Liver (tissue), 8 donors: ENCODE measurements at regions not wholly inside any gene's neighbourhood (a gene's known extent, or its start where the extent isn't known, plus 50 kb on each side); places are given as distances from the start of the nearest gene placed in this dataset.
"Not testable (repeated sequence)": the region's sequence is repeated elsewhere in the genome, so short reads cannot be mapped to it uniquely, and the experiment has no call there.

ENCODE experiments used
- DNase-seq: peaks from one replicate; pipeline ENCODE4 v3.0.0-alpha.2; 2017; ENCODE audit warnings: low spot score
- H3K27ac ChIP-seq, 2 donors: one replicate each; pipeline ENCODE4 v1.7.0; 2013; ENCODE audit warnings: inconsistent platforms in 2 of 2, low read length in 2 of 2, control low read depth in 1 of 2, low read depth in 1 of 2, mild to moderate bottlenecking in 1 of 2
- H3K27me3 ChIP-seq, 4 donors: one replicate each; pipeline versions ENCODE4 v1.6.1 to v1.7.0; 2013; ENCODE audit warnings: low read length in 3 of 4, inconsistent platforms in 1 of 4, mild to moderate bottlenecking in 1 of 4, moderate library complexity in 1 of 4; ENCODE audit not compliant: control insufficient read depth in 4 of 4, insufficient read depth in 4 of 4
- H3K36me3 ChIP-seq, 4 donors: one replicate each; pipeline versions ENCODE4 v1.6.1 to v1.7.0; 2013; ENCODE audit warnings: low read length in 3 of 4, mild to moderate bottlenecking in 3 of 4, low read depth in 1 of 4, moderate library complexity in 1 of 4; ENCODE audit not compliant: control insufficient read depth in 4 of 4, insufficient read depth in 3 of 4
- H3K4me1 ChIP-seq, 4 donors: one replicate each; pipeline versions ENCODE4 v1.6.1 to v1.7.0; 2013; ENCODE audit warnings: low read length in 3 of 4, mild to moderate bottlenecking in 3 of 4, moderate library complexity in 1 of 4; ENCODE audit not compliant: control insufficient read depth in 4 of 4, insufficient read depth in 4 of 4
- H3K4me3 ChIP-seq, 3 donors: one replicate each; pipeline versions ENCODE4 v1.6.1 to v1.7.0; 2013; ENCODE audit warnings: low read length in 3 of 3, control low read depth in 1 of 3, low read depth in 1 of 3, mild to moderate bottlenecking in 1 of 3
- H3K9ac ChIP-seq, 2 donors: one replicate each; pipeline ENCODE4 v1.7.0; 2013; ENCODE audit warnings: low read length in 2 of 2, mild to moderate bottlenecking in 2 of 2, moderate library complexity in 2 of 2, control low read depth in 1 of 2, low read depth in 1 of 2
- H3K9me3 ChIP-seq, 4 donors: one replicate each; pipeline versions ENCODE4 v1.6.1 to v1.7.0; 2013; ENCODE audit warnings: low read length in 3 of 4; ENCODE audit not compliant: control insufficient read depth in 4 of 4
- EGR1 ChIP-seq, 2 donors: IDR thresholded peaks; 2 replicates each; pipeline ENCODE4 v1.6.1; 2016 to 2018; ENCODE audit warnings: antibody characterized with exemption in 2 of 2, low read depth in 2 of 2
- FOXA1 ChIP-seq: IDR thresholded peaks from 2 replicates; pipeline ENCODE4 v1.6.1; 2016; ENCODE audit warnings: antibody characterized with exemption
- FOXA2 ChIP-seq: IDR thresholded peaks from 2 replicates; pipeline ENCODE4 v1.6.1; 2016; ENCODE audit warnings: antibody characterized with exemption
- GABPA ChIP-seq, 2 donors: IDR thresholded peaks in 1 of 2; conservative IDR thresholded peaks in 1 of 2; 2 replicates each; pipeline ENCODE4 v1.6.1; 2016; ENCODE audit warnings: antibody characterized with exemption in 2 of 2, mild to moderate bottlenecking in 1 of 2, moderate library complexity in 1 of 2
- HNF4A ChIP-seq, 2 donors: conservative IDR thresholded peaks; 2 replicates each; pipeline ENCODE4 v1.6.1; 2016; ENCODE audit warnings: antibody characterized with exemption in 2 of 2, mild to moderate bottlenecking in 2 of 2
- HNF4G ChIP-seq: IDR thresholded peaks from 2 replicates; pipeline ENCODE4 v1.6.1; 2016; ENCODE audit warnings: antibody characterized with exemption
- JUND ChIP-seq, 2 donors: IDR thresholded peaks; 2 replicates each; pipeline ENCODE4 v1.6.1; 2016; ENCODE audit warnings: antibody characterized with exemption in 2 of 2
- NR2F2 ChIP-seq: IDR thresholded peaks from 2 replicates; pipeline ENCODE4 v1.6.1; 2016; ENCODE audit warnings: antibody characterized with exemption
- RAD21 ChIP-seq, 2 donors: IDR thresholded peaks; 2 replicates each; pipeline ENCODE4 v1.6.1; 2016; ENCODE audit warnings: antibody characterized with exemption in 2 of 2, mild to moderate bottlenecking in 2 of 2
- REST ChIP-seq: IDR thresholded peaks from 2 replicates; pipeline ENCODE4 v1.6.1; 2016; ENCODE audit warnings: antibody characterized with exemption, mild to moderate bottlenecking
- RXRA ChIP-seq, 2 donors: IDR thresholded peaks; 2 replicates each; pipeline ENCODE4 v1.6.1; 2017 to 2018; ENCODE audit warnings: antibody characterized with exemption in 2 of 2, mild to moderate bottlenecking in 1 of 2
- SP1 ChIP-seq: IDR thresholded peaks from 2 replicates; pipeline ENCODE4 v1.6.1; 2018; ENCODE audit warnings: antibody characterized with exemption, mild to moderate bottlenecking
- TAF1 ChIP-seq: conservative IDR thresholded peaks from 2 replicates; pipeline ENCODE4 v1.6.1; 2016; ENCODE audit warnings: antibody characterized with exemption, mild to moderate bottlenecking
- YY1 ChIP-seq: IDR thresholded peaks from 2 replicates; pipeline ENCODE4 v1.6.1; 2016; ENCODE audit warnings: antibody characterized with exemption, mild to moderate bottlenecking
- WGBS: extraction: QIAGEN DNeasy Blood & Tissue Kit; methylation state at CpG from one replicate; pipeline ENCODE4 v1.1.7; 2013; 5-methylcytosine and 5-hydroxymethylcytosine counted together
- TF ChIP-seq, protein P1 (sequence below): fragments of 150-350 bp; IDR thresholded peaks from 2 replicates; pipeline ENCODE4 v1.5.1; 2017; ENCODE audit warnings: improper control_type of control experiment, low read depth, low read length; ENCODE audit not compliant: missing input control
- TF ChIP-seq, protein P2 (sequence below): IDR thresholded peaks from 2 replicates; pipeline ENCODE4 v1.6.1; 2016; ENCODE audit warnings: antibody characterized with exemption
- TF ChIP-seq, protein P3 (sequence below): IDR thresholded peaks from 2 replicates; pipeline ENCODE4 v1.6.1; 2016; ENCODE audit warnings: antibody characterized with exemption
- TF ChIP-seq, protein P4 (sequence below): IDR thresholded peaks from 2 replicates; pipeline ENCODE4 v1.6.1; 2016; ENCODE audit warnings: antibody characterized with exemption
- donor health status: healthy.
- donor health status: healthy.
- donor health status: healthy.
- donor health status: healthy.
- donor health status: healthy.

- not testable (repeated sequence) for H3K9ac ChIP-seq, H3K9me3 ChIP-seq, H3K36me3 ChIP-seq, DNase-seq, H3K27me3 ChIP-seq, H3K4me1 ChIP-seq, H3K27ac ChIP-seq, H3K4me3 ChIP-seq
- 81% methylated on average over 3 of the region's 3 CpGs for WGBS
Observed at GRCh38 chr20:60199132-60199531, 240.9 kb downstream of the CDH26 start.

GRCh38 chr20:60199866-60200265, 241.6 kb downstream of the CDH26 start:
- 74% methylated on average over 2 of the region's 2 CpGs for WGBS

More at GRCh38 chr20:60199866-60200265, 241.6 kb downstream of the CDH26 start:
- DNase-seq = no peak
- H3K9ac ChIP-seq = no peak overlapping the region
- H3K4me1 ChIP-seq = no peaks in the 10 kb centered on the region
- TF ChIP-seq YY1 (no peak), NR2F2 (no peak), RAD21 (IDR thresholded peaks at IDR 0.05) (no peak), RXRA (IDR thresholded peaks at IDR 0.05) (no peak), FOXA2 (no peak), FOXA1 (no peak), JUND (IDR thresholded peaks at IDR 0.05) (no peak), GABPA (IDR thresholded peaks at IDR 0.05 in 1 of 2, conservative IDR thresholded peaks at IDR 0.05 in 1 of 2) (no peak), SP1 (no peak), REST (no peak), EGR1 (IDR thresholded peaks at IDR 0.05; ENCODE audit: low read depth in 2 of 2) (no peak), HNF4G (no peak), HNF4A (conservative IDR thresholded peaks at IDR 0.05) (no peak), TAF1 (no peak)
- TF ChIP-seq, protein P1, sequence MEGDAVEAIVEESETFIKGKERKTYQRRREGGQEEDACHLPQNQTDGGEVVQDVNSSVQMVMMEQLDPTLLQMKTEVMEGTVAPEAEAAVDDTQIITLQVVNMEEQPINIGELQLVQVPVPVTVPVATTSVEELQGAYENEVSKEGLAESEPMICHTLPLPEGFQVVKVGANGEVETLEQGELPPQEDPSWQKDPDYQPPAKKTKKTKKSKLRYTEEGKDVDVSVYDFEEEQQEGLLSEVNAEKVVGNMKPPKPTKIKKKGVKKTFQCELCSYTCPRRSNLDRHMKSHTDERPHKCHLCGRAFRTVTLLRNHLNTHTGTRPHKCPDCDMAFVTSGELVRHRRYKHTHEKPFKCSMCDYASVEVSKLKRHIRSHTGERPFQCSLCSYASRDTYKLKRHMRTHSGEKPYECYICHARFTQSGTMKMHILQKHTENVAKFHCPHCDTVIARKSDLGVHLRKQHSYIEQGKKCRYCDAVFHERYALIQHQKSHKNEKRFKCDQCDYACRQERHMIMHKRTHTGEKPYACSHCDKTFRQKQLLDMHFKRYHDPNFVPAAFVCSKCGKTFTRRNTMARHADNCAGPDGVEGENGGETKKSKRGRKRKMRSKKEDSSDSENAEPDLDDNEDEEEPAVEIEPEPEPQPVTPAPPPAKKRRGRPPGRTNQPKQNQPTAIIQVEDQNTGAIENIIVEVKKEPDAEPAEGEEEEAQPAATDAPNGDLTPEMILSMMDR = no peak
- TF ChIP-seq, protein P2, sequence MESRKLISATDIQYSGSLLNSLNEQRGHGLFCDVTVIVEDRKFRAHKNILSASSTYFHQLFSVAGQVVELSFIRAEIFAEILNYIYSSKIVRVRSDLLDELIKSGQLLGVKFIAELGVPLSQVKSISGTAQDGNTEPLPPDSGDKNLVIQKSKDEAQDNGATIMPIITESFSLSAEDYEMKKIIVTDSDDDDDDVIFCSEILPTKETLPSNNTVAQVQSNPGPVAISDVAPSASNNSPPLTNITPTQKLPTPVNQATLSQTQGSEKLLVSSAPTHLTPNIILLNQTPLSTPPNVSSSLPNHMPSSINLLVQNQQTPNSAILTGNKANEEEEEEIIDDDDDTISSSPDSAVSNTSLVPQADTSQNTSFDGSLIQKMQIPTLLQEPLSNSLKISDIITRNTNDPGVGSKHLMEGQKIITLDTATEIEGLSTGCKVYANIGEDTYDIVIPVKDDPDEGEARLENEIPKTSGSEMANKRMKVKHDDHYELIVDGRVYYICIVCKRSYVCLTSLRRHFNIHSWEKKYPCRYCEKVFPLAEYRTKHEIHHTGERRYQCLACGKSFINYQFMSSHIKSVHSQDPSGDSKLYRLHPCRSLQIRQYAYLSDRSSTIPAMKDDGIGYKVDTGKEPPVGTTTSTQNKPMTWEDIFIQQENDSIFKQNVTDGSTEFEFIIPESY = no peak
- TF ChIP-seq, protein P3, sequence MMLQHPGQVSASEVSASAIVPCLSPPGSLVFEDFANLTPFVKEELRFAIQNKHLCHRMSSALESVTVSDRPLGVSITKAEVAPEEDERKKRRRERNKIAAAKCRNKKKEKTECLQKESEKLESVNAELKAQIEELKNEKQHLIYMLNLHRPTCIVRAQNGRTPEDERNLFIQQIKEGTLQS = no peak
- TF ChIP-seq, protein P4, sequence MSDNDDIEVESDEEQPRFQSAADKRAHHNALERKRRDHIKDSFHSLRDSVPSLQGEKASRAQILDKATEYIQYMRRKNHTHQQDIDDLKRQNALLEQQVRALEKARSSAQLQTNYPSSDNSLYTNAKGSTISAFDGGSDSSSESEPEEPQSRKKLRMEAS = no peak
- H3K9me3 ChIP-seq = no peaks in the 10 kb centered on the region
- H3K4me3 ChIP-seq = no peak overlapping the region
- no peaks in the 10 kb centered on the region for H3K36me3 ChIP-seq
- H3K27ac ChIP-seq = no peak overlapping the region
- no peaks in the 10 kb centered on the region for H3K27me3 ChIP-seq
